ENCODE measurements at regions not wholly inside any gene's neighbourhood (a gene's known extent, or its start where the extent isn't known, plus 50 kb on each side); places are given as distances from the start of the nearest gene placed in this dataset.
"Not testable (repeated sequence)": the region's sequence is repeated elsewhere in the genome, so short reads cannot be mapped to it uniquely, and the experiment has no call there.

DNA sequence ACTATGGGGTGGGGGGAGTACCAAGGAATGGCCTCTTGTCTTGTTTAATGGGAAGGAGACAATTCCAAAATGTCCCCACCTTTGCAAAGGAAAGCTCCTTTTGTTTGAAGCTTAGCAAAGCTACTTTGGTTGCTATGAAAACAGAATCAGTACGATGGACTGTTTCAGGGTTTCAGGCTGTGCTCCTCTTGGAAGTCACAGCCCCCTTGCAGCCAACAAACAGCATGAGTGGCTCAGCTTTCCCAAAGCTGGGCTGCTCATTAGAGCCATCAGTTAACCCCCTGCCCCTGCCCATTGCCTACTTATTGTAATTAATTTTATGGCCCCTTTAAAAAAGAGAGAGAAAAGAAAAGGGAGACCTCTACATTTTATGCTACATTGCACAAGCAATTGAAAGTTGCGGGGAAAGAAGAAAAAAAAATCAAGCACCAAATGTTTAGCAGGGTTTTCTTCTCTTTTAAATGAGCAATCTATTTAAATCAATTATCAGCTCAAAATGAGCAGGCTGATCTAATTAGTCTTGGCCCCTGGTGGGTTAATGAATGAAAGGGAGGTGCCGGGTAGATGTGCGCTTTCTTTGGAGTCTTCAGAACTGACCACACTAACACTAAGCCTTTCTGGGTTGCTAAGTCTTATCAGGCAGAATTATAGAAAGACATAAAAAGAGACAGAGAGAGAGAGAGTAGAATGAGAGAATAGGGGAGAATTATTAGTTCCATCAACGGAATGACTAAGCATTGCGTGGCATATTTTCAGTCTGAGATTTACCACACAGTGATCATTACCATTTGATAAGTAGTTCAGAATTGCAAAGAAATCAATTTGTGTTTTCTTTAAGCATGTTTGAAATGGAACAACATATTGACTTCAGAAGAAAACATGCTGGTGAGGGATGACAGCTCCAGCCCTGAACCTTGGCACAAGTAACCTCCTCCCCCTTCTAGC is 284.9 kb downstream of the INSIG2 start:
- DNase-seq, result no peak

GRCh38 chr2:118371515-118371914 is 283.2 kb downstream of the INSIG2 start:
- no peak for DNase-seq

GRCh38 chr2:118369521-118369920 is 281.2 kb downstream of the INSIG2 start:
- not testable (repeated sequence) for DNase-seq

DNA sequence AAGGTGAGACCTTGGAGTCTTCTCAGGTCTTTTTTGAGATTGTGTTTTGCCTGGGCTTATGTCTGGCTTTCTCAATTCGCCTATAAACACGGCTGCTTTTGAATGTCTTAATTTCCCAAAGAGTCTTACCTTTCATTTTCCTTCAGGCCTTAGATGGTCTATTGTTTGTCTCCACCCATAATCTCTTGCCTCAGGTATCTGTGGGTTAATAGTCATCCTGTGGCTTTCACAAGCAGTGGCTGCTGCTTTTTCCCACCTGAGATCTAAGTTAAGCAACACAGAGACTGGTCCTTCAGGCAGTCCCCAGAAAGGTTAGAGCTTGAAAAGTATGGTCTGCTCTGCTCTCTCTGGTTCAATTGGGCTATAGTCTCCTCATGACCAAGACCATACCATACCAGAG is 275.3 kb downstream of the INSIG2 start:
- no peak for DNase-seq

GRCh38 chr2:118356051-118356450 is 267.8 kb downstream of the INSIG2 start:
- no peak for DNase-seq

DNA sequence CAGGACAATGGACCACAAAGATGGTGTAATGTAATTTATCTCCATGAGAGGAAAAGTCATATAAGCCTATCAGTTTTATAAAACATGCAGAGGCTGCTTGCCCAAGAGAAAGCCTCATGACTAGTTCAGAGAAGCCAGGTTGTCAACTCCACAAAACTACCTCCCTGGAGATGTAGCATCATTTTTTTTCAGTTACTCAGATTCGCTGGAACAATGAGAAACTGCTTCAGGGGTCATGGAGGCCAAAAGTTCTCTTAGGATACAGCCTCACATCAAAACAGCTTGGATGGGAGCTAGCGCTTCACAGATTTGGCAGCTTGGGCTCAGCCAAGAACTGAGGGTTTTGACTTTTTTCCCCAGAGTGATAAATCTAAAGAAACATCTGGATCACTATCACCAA is 263.5 kb downstream of the INSIG2 start:
- no peak for DNase-seq

GRCh38 chr2:118350621-118351020 is 262.4 kb downstream of the INSIG2 start:
- no peak for DNase-seq

GRCh38 chr2:118349365-118349764 is 261.1 kb downstream of the INSIG2 start:
- DNase-seq, result no peak

- no peak for DNase-seq
Observed at GRCh38 chr2:118348380-118349034, 260.2 kb downstream of the INSIG2 start.

GRCh38 chr2:118345465-118345864 is 257.2 kb downstream of the INSIG2 start:
- no peak for DNase-seq

- DNase-seq, result no peak
Observed at GRCh38 chr2:118340103-118340502, 251.8 kb downstream of the INSIG2 start.

DNA sequence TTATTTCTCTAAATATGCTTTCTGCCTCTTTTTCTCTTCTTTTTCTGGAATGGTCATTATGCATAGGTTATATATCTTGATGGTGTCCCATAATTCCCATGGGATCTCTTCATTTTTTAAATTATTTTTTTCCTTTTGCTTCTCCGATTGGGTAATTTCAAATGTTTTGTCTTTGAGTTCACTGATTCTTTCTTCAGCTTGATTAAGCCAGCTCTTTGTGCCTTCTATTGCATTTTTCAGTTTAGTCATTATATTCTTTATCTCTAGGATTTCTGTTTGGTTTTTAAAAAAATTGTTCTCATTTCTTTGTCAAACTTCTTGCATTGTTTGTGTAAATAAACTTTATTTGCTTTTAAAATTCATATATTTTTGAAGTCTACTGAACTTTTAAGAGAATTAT is 251.1 kb downstream of the INSIG2 start:
- no peak for DNase-seq

- DNase-seq, result no peak
Observed at GRCh38 chr2:118333664-118334063, 245.4 kb downstream of the INSIG2 start.

- no peak for DNase-seq
Observed at GRCh38 chr2:118325321-118325955, 237.2 kb downstream of the INSIG2 start.

DNA sequence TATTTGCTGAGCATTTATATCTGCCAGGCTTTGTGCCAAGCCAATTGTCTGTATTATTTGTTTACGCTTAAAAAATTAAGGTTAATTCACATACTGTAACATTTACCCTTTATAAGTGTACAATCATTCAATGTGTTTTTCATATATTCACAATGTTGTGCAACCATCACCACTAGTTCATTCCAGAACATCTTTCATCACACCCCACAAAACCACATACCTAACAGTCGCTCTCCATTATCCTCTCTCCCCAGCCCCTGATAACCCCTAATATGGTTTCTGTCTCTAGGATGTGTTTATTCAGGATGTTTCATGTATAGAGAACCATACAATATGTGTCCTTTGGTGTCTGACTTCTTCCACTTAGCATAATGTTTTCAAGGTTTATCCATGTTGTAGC is 234.1 kb downstream of the INSIG2 start:
- DNase-seq, result no peak

- no peak for DNase-seq
Observed at GRCh38 chr2:118321432-118322105, 233.3 kb downstream of the INSIG2 start.

DNA sequence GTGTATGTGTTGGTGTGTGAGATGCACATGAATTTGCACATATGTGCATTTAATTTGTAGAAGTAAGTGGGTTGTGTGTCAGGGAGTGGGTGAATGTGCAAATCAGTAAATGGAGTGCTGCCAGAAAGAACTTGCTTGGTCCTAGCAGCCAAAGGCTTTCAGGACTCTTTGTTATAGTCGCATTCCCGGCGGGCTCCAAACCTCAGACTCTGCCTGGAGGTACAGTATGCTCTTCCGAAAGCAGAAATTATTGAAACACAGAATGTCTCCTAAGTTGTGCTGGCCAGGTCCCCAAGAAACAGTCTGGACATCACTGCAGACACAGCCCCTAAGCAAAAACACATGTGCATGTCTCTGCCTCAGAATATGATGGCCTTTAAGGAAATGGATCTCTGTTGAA is 232.4 kb downstream of the INSIG2 start:
- DNase-seq, result peak; percentile 34

GRCh38 chr2:118320196-118320595 is 231.9 kb downstream of the INSIG2 start:
- no peak for DNase-seq

GRCh38 chr2:118319271-118319684 is 231.0 kb downstream of the INSIG2 start:
- no peak for DNase-seq

GRCh38 chr2:118315606-118316005 is 227.3 kb downstream of the INSIG2 start:
- no peak for DNase-seq

DNA sequence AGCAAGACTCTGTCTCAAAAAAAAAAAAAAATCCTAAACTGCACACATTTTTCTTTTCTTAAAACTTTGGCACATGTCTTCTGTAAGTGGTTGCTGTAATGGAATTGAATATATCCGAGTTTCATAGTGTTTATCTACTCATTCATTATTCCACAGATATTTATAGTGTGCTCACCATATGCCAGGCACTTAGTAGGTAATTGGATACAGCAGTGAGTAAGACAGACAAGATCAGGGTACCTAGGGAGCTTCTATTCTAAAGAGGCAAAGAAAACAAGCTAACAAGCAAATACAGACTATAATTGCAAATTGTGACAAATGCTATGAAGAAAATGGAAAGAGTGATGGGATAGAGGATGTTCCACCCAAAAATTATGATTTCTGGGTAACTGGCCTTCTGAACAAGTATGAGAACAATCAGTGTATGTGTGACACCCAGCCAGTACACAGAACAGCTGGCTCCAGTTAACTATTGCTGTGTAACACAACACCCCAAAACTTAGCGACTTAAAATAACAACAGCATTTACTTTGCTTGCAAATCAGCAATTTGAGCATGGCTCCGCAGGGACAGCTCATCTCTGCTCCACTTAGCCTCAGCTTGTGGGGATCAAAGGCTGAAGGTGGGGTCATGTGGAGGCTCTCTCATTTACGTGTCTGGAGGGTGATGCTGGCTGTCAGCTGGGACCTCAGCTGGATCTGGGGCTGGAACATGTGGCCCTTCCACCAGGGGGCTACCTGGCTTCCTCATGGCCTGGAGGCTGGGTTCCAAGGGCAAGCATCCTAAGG is 224.9 kb downstream of the INSIG2 start:
- DNase-seq, result no peak
